HepG2 (cell line): ENCODE measurements at regions not wholly inside any gene's neighbourhood (a gene's known extent, or its start where the extent isn't known, plus 50 kb on each side); places are given as distances from the start of the nearest gene placed in this dataset.

Experiments used
- MAFK ChIP-seq, 2 experiments: IDR thresholded peaks in 1 of 2; conservative IDR thresholded peaks in 1 of 2; 2 replicates each; pipeline ENCODE4 v1.6.1; 2011; ENCODE audit warnings: improper control_type of control experiment in 2 of 2, low read length in 2 of 2
- ZBTB2 ChIP-seq: sonication (generic); formaldehyde crosslinking; IDR thresholded peaks from 2 replicates; pipeline ENCODE4 v1.8.0; 2022; ENCODE audit warnings: low read depth, missing genetic modification reagents
- TF ChIP-seq, protein P1 (sequence below): sonication (generic); formaldehyde crosslinking; IDR thresholded peaks from 2 replicates; pipeline ENCODE4 v1.5.0; 2020; ENCODE audit warnings: mild to moderate bottlenecking, missing genetic modification reagents, borderline replicate concordance

DNA sequence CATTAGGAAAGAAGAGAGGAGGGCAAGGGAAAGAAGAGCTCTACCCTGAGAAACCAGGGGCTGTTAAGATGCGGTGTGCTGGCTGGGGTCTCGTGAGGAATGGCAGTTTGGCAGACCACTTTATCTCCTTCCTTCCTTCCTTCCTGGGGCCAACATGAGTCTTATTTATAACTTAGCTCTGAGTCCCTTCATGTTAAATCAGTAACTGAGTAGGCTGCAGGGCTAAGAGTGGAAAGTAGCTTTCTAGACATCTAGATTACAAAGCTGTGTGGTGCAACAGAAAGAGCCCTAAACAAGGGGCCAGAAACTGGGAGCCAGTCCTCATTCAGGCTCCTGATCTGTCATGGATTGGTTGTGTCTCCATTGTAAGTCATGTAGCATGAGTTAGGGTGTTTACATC lies 135.4 kb upstream of the DUSP10 start:
- no peak for TF ChIP-seq ZBTB2
- no peak for TF ChIP-seq MAFK (conservative IDR thresholded peaks at IDR 0.05 in 1 of 2, IDR thresholded peaks at IDR 0.05 in 1 of 2; ENCODE audit: low read length in 2 of 2)
- TF ChIP-seq, protein P1, sequence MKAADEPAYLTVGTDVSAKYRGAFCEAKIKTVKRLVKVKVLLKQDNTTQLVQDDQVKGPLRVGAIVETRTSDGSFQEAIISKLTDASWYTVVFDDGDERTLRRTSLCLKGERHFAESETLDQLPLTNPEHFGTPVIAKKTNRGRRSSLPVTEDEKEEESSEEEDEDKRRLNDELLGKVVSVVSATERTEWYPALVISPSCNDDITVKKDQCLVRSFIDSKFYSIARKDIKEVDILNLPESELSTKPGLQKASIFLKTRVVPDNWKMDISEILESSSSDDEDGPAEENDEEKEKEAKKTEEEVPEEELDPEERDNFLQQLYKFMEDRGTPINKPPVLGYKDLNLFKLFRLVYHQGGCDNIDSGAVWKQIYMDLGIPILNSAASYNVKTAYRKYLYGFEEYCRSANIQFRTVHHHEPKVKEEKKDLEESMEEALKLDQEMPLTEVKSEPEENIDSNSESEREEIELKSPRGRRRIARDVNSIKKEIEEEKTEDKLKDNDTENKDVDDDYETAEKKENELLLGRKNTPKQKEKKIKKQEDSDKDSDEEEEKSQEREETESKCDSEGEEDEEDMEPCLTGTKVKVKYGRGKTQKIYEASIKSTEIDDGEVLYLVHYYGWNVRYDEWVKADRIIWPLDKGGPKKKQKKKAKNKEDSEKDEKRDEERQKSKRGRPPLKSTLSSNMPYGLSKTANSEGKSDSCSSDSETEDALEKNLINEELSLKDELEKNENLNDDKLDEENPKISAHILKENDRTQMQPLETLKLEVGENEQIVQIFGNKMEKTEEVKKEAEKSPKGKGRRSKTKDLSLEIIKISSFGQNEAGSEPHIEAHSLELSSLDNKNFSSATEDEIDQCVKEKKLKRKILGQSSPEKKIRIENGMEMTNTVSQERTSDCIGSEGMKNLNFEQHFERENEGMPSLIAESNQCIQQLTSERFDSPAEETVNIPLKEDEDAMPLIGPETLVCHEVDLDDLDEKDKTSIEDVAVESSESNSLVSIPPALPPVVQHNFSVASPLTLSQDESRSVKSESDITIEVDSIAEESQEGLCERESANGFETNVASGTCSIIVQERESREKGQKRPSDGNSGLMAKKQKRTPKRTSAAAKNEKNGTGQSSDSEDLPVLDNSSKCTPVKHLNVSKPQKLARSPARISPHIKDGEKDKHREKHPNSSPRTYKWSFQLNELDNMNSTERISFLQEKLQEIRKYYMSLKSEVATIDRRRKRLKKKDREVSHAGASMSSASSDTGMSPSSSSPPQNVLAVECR (CRISPR knock-in tag): no peak
